WERI-Rb-1 (cell line): ENCODE measurements at regions not wholly inside any gene's neighbourhood (a gene's known extent, or its start where the extent isn't known, plus 50 kb on each side); places are given as distances from the start of the nearest gene placed in this dataset.
A peak's percentile ranks its signal among the peaks of the same experiment; 100 is the strongest.
"Not testable (repeated sequence)": the region's sequence is repeated elsewhere in the genome, so short reads cannot be mapped to it uniquely, and the experiment has no call there.

ENCODE experiments used
- DNase-seq: peaks from one replicate; pipeline ENCODE4 v3.0.0-alpha.2; 2020
- H3K27ac ChIP-seq: fragments of 250-450 bp; sonication (Bioruptor Pico); 2 replicates; pipeline ENCODE4 v1.5.1; 2020; ENCODE audit warnings: mild to moderate bottlenecking, moderate library complexity
- H3K27me3 ChIP-seq: fragments of 250-450 bp; sonication (Bioruptor Pico); 2 replicates; pipeline ENCODE4 v1.5.1; 2021; ENCODE audit warnings: mild to moderate bottlenecking, low read depth, moderate library complexity; ENCODE audit not compliant: insufficient read depth, severe bottlenecking
- H3K36me3 ChIP-seq: fragments of 250-450 bp; sonication (Bioruptor Pico); 2 replicates; pipeline ENCODE4 v1.5.1; 2020; ENCODE audit warnings: mild to moderate bottlenecking, moderate library complexity
- H3K4me3 ChIP-seq: 2 replicates; pipeline ENCODE4 v1.5.1; 2011; ENCODE audit warnings: low read depth, mild to moderate bottlenecking, control low read depth, low read length
- H3K9me3 ChIP-seq: fragments of 250-450 bp; sonication (Bioruptor Pico); 2 replicates; pipeline ENCODE4 v1.5.1; 2021; ENCODE audit warnings: mild to moderate bottlenecking, moderate library complexity; ENCODE audit not compliant: severe bottlenecking
- TF ChIP-seq, protein P1 (sequence below): IDR thresholded peaks from 2 replicates; pipeline ENCODE4 v1.5.1; 2011; ENCODE audit warnings: low read depth, mild to moderate bottlenecking, control low read depth, inconsistent platforms, low read length

DNA sequence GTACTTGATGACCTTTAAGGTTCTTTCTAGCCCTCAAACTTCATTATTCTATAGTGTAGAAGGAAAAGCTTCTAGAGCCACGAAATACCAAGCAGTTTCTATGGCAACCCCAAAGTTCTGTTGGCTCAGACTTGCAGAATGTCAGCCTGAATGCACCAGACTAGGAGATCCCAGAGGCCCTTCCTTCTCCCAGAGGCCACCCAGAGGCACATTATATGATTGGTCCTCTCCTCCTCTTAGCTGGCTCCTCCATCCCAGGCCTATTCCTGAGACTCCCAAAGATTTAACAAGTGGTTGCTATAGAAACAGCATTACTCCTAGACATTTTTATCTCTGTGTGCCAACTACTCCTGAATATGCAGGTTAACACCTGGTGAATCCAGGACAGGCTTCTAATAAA, 69.2 kb upstream of the CCDC90B start:
- no peak overlapping the region for H3K4me3 ChIP-seq
- peaks cover 5% of the 10 kb centered on the region for H3K27me3 ChIP-seq
- peaks cover 6% of the 10 kb centered on the region for H3K9me3 ChIP-seq
- TF ChIP-seq, protein P1, sequence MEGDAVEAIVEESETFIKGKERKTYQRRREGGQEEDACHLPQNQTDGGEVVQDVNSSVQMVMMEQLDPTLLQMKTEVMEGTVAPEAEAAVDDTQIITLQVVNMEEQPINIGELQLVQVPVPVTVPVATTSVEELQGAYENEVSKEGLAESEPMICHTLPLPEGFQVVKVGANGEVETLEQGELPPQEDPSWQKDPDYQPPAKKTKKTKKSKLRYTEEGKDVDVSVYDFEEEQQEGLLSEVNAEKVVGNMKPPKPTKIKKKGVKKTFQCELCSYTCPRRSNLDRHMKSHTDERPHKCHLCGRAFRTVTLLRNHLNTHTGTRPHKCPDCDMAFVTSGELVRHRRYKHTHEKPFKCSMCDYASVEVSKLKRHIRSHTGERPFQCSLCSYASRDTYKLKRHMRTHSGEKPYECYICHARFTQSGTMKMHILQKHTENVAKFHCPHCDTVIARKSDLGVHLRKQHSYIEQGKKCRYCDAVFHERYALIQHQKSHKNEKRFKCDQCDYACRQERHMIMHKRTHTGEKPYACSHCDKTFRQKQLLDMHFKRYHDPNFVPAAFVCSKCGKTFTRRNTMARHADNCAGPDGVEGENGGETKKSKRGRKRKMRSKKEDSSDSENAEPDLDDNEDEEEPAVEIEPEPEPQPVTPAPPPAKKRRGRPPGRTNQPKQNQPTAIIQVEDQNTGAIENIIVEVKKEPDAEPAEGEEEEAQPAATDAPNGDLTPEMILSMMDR: no peak
- H3K27ac ChIP-seq: no peak overlapping the region
- no peaks in the 10 kb centered on the region for H3K36me3 ChIP-seq
- DNase-seq: peak; percentile 42

DNA sequence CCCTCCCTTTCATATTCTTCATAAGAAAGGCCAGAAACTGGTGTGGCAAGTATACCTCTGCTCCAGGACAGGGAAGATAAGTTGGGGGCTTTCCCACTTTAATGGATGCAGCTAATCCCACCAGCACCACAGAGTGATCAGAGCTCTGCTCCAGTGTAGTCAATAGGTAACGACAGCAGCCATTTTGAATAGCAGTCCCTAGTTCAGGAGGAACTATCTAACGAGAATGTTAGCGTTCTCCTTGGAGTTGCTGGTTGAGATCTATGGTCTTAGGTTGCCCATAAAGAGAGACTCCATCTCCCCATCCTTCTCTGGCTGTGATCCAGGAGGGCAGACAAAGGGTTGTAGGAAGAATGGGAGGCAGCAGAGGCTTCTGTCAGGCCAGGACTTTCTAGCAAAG, 64.0 kb upstream of the CCDC90B start:
- no peaks in the 10 kb centered on the region for H3K36me3 ChIP-seq

DNA sequence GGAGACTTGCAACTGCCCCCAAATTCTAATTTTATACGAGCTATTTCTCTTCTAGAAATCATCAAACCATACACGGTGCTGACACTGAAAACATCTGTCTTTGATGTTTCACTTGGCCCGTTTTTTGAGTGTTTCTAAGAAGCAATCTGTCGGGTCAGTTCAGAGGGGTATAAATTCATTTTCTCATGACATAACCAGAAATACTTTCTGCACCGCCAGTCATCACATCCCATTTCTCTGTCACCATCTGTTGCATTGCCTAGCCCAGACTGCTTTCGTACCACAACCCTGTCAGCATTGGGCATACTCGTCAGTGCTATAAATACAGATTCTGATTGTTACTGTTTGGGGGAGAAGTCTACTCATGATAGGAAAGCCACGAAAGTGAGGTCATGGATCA, 63.1 kb upstream of the CCDC90B start:
- H3K4me3 ChIP-seq: no peak overlapping the region
- TF ChIP-seq, protein P1: no peak
- H3K27ac ChIP-seq: no peak overlapping the region
- H3K9me3 ChIP-seq: no peaks in the 10 kb centered on the region
- DNase-seq: no peak
- H3K36me3 ChIP-seq: no peaks in the 10 kb centered on the region
- no peaks in the 10 kb centered on the region for H3K27me3 ChIP-seq

More for the DNA sequence above, 64.0 kb upstream of the CCDC90B start:
- Histone ChIP-seq H3K4me3 (no peak overlapping the region), H3K9me3 (no peaks in the 10 kb centered on the region), H3K27me3 (no peaks in the 10 kb centered on the region), H3K27ac (no peak overlapping the region)
- TF ChIP-seq, protein P1: no peak
- no peak for DNase-seq

DNA sequence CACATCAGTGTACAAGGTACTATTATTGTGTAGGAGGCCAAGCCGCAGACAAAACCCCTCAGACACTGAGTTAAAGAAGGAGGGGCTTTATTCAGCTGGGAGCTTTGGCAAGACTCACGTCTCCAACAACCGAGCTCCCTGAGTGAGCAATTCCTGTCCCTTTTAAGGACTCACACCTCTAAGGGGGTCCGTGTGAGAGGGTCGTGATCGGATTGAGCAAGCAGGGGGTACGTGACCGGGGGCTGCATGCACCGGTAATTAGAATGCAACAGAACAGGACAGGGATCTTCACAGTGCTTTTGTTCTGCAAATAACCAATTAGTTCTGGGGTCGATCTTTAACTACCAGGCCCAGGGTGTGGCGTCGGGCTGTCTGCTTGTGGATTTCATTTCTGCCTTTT, 60.5 kb upstream of the CCDC90B start:
- not testable (repeated sequence) for DNase-seq, H3K27me3 ChIP-seq, H3K27ac ChIP-seq, H3K9me3 ChIP-seq, H3K36me3 ChIP-seq, H3K4me3 ChIP-seq

DNA sequence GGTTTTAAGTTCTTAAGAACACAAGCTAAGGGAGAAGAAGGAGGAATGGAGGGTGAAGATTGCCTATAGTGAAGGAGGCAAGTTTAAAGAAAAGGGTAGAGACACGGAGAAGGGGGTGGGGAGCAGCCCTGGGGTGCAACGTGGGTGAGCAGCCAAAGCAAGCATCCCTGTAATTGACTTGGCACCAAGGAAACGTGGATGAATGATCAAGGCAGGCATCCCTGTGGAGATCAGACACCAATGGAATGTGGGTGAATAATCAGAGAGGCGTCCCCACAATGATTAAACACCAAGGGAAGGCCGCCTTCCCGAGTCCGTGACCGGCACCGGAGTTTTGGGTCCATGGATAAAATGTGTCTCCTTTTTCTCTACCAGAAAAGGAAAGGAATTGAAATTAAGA, 58.4 kb upstream of the CCDC90B start:
- not testable (repeated sequence) for H3K27me3 ChIP-seq, H3K4me3 ChIP-seq, DNase-seq, H3K36me3 ChIP-seq, H3K27ac ChIP-seq, H3K9me3 ChIP-seq

DNA sequence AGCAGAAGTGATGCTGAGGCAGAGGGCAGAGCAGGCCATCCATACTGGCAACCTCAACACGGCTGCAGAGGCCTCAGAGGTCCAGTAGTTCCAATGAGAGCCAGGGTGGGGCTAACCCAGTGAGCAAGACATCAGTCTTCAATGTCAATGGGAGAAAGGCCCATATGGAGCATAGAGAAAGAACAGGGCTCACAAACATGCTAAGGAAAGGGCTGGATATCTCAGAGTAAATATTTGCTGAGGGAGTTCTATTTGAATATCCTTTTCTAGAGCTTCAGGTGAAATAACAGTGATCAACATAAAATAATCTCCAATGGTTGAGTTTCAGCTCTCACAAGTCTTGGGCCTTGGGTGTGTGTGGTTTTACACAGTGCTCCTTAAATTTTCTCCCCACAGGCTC, 50.8 kb upstream of the CCDC90B start:
- no peak for DNase-seq
- no peak overlapping the region for H3K27ac ChIP-seq
- TF ChIP-seq, protein P1: no peak

More for the DNA sequence above, 50.8 kb upstream of the CCDC90B start:
- Histone ChIP-seq H3K36me3 (no peaks in the 10 kb centered on the region), H3K9me3 (no peaks in the 10 kb centered on the region), H3K27me3 (no peaks in the 10 kb centered on the region), H3K4me3 (no peak overlapping the region)
